GM23338 (cell line): ENCODE measurements at regions not wholly inside any gene's neighbourhood (a gene's known extent, or its start where the extent isn't known, plus 50 kb on each side); places are given as distances from the start of the nearest gene placed in this dataset.

Experiments
- ATAC-seq: fragments of 200-7000 bp; cut with Tn5 transposase; 3 replicates; pipeline ENCODE4 v1.9.1; 2020
- DNase-seq: peaks from one replicate; pipeline ENCODE4 v3.0.0-alpha.2; 2015; ENCODE audit warnings: low spot score
- H2AFZ ChIP-seq: fragments of 200-600 bp; sonication (generic); 2 replicates; pipeline ENCODE4 v1.8.0; 2016; ENCODE audit warnings: antibody characterized with exemption, mild to moderate bottlenecking, moderate library complexity
- H3F3A ChIP-seq: fragments of 200-600 bp; sonication (generic); replicated peaks from 2 replicates; pipeline ENCODE4 v1.8.0; 2017; ENCODE audit warnings: antibody characterized with exemption, mixed run types, low read depth
- H3K27ac ChIP-seq: fragments of 200-600 bp; sonication (generic); 2 replicates; pipeline ENCODE4 v1.6.1; 2016; ENCODE audit warnings: low read depth
- H3K27me3 ChIP-seq: fragments of 200-600 bp; sonication (generic); 2 replicates; pipeline ENCODE4 v1.8.0; 2016; ENCODE audit warnings: mild to moderate bottlenecking, mixed run types, moderate library complexity; ENCODE audit not compliant: insufficient read depth
- H3K36me3 ChIP-seq: fragments of 200-600 bp; sonication (generic); 2 replicates; pipeline ENCODE4 v1.8.0; 2016; ENCODE audit warnings: mild to moderate bottlenecking; ENCODE audit not compliant: insufficient read depth
- H3K4me1 ChIP-seq: fragments of 200-600 bp; sonication (generic); 2 replicates; pipeline ENCODE4 v1.8.0; 2016; ENCODE audit warnings: mild to moderate bottlenecking, moderate library complexity; ENCODE audit not compliant: insufficient read depth
- H3K4me2 ChIP-seq: fragments of 200-600 bp; sonication (generic); 2 replicates; pipeline ENCODE4 v1.7.1; 2017; ENCODE audit warnings: mixed run types
- H3K4me3 ChIP-seq: fragments of 200-600 bp; sonication (generic); 2 replicates; pipeline ENCODE4 v1.6.1; 2016; ENCODE audit warnings: mixed run types
- H3K79me2 ChIP-seq: fragments of 200-600 bp; sonication (generic); replicated peaks from 2 replicates; pipeline ENCODE4 v1.8.0; 2017; ENCODE audit warnings: mild to moderate bottlenecking; ENCODE audit not compliant: insufficient read depth
- H3K9me2 ChIP-seq: fragments of 200-600 bp; sonication (generic); 2 replicates; pipeline ENCODE4 v1.8.0; 2017; ENCODE audit not compliant: insufficient read depth
- H4K20me1 ChIP-seq: fragments of 200-600 bp; sonication (generic); replicated peaks from 2 replicates; pipeline ENCODE4 v1.8.0; 2017; ENCODE audit warnings: mild to moderate bottlenecking; ENCODE audit not compliant: insufficient read depth
- H3K27ac Mint-ChIP-seq: 2 replicates; pipeline ENCODE4 v1.8.0; 2020; ENCODE audit warnings: inconsistent platforms, mild to moderate bottlenecking, moderate library complexity, mixed read lengths
- H3K27me3 Mint-ChIP-seq: 3 replicates; pipeline ENCODE4 v1.8.0; 2022; ENCODE audit warnings: low read depth, mild to moderate bottlenecking, moderate library complexity, mixed read lengths, inconsistent platforms; ENCODE audit not compliant: insufficient read depth, poor library complexity
- H3K36me3 Mint-ChIP-seq: 3 replicates; pipeline ENCODE4 v1.8.0; 2021; ENCODE audit warnings: low read depth, mild to moderate bottlenecking, inconsistent platforms, moderate library complexity, mixed read lengths
- H3K4me1 Mint-ChIP-seq: 3 replicates; pipeline ENCODE4 v1.8.0; 2020; ENCODE audit warnings: mild to moderate bottlenecking, inconsistent platforms, mixed read lengths
- H3K4me3 Mint-ChIP-seq: 3 replicates; pipeline ENCODE4 v1.8.0; 2021; ENCODE audit warnings: moderate library complexity, mild to moderate bottlenecking, inconsistent platforms, mixed read lengths
- H3K9me3 Mint-ChIP-seq: 3 replicates; pipeline ENCODE4 v1.8.0; 2020; ENCODE audit warnings: moderate library complexity, mild to moderate bottlenecking, inconsistent platforms, mixed read lengths
- CREB1 ChIP-seq: fragments of 250-450 bp; sonication (Bioruptor Pico); IDR thresholded peaks from 2 replicates; pipeline ENCODE4 v1.5.0; 2020; ENCODE audit warnings: low read depth, mild to moderate bottlenecking, moderate library complexity
- EZH2 ChIP-seq: fragments of 200-600 bp; sonication (generic); IDR thresholded peaks from one replicate; pipeline ENCODE4 v1.8.0; 2017; ENCODE audit warnings: antibody characterized with exemption, mild to moderate bottlenecking, low read depth; ENCODE audit not compliant: unreplicated experiment
- EZH2phosphoT487 ChIP-seq: fragments of 200-600 bp; sonication (generic); IDR thresholded peaks from one replicate; pipeline ENCODE4 v1.8.1; 2018; ENCODE audit warnings: antibody characterized with exemption; ENCODE audit not compliant: unreplicated experiment
- JUNB ChIP-seq: IDR thresholded peaks from one replicate; pipeline ENCODE4 v1.6.1; 2016; ENCODE audit warnings: antibody characterized with exemption; ENCODE audit not compliant: unreplicated experiment
- NANOG ChIP-seq: IDR thresholded peaks from 2 replicates; pipeline ENCODE4 v1.6.1; 2016; ENCODE audit warnings: antibody characterized with exemption, borderline replicate concordance
- POLR2AphosphoS5 ChIP-seq: IDR thresholded peaks from 2 replicates; pipeline ENCODE4 v1.6.1; 2016; ENCODE audit warnings: antibody characterized with exemption, low read depth
- STAT1 ChIP-seq: IDR thresholded peaks from one replicate; pipeline ENCODE4 v1.6.1; 2016; ENCODE audit warnings: antibody characterized with exemption; ENCODE audit not compliant: unreplicated experiment
- ZNF114 ChIP-seq: fragments of 250-450 bp; sonication (Bioruptor Pico); IDR thresholded peaks from 2 replicates; pipeline ENCODE4 v1.5.0; 2020; ENCODE audit warnings: mild to moderate bottlenecking, moderate library complexity
- ZNF331 ChIP-seq: fragments of 250-450 bp; sonication (Bioruptor Pico); IDR thresholded peaks from 2 replicates; pipeline ENCODE4 v1.5.0; 2020; ENCODE audit warnings: low read depth, mild to moderate bottlenecking, moderate library complexity
- TF ChIP-seq, protein P1 (sequence below): IDR thresholded peaks from 2 replicates; pipeline ENCODE4 v1.6.1; 2016; ENCODE audit warnings: antibody characterized with exemption
- TF ChIP-seq, protein P2 (sequence below): fragments of 250-450 bp; sonication (Bioruptor Pico); IDR thresholded peaks from 2 replicates; pipeline ENCODE4 v1.5.0; 2020; ENCODE audit warnings: mild to moderate bottlenecking, moderate library complexity
- TF ChIP-seq, protein P3 (sequence below), 2 experiments: fragments of 200-600 bp in 1 of 2; sonication (generic) in 1 of 2; conservative IDR thresholded peaks; 2 replicates each; pipeline versions ENCODE4 v1.5.1 to v1.6.1; 2016 to 2017; ENCODE audit warnings: antibody characterized with exemption in 2 of 2, low read depth in 2 of 2, mild to moderate bottlenecking in 2 of 2, moderate library complexity in 1 of 2
- TF ChIP-seq, protein P4 (sequence below): IDR thresholded peaks from one replicate; pipeline ENCODE4 v1.6.1; 2018; ENCODE audit warnings: antibody characterized with exemption; ENCODE audit not compliant: unreplicated experiment

DNA sequence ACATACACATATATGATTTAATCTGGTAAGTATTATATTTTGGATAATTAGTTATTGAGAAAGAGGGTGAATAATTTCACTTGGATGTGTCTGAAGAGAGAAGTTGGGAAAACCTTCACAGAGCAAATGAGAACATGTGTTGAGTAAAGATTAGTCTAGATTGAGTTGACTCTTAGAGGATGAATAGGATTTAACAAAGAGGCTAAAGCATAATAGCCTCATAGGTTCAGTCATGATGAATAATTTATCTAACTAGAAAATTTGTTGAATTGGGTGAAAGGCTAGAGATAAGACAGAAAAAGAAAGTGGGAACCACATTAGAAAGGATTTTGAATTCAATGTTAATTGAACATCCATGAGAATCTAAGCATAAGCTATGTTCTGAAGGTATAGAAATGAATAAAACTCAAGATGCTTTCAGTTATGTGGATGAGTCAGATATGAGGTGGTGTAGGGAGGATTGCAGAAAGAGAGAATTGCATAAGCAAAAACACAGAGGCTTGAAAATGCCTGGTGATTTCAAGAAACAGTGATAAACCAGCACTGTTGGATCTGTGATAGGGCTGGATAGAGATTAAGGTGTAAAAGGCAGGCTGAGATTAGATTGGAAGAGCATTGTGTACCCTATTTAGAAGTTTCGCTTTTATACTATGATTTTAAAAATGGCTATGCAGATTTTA is 207.6 kb upstream of the NR3C2 start:
- DNase-seq (no peak), ATAC-seq (no peak)
- no peak overlapping the region for H2AFZ ChIP-seq
- no peak overlapping the region for H3K4me3 ChIP-seq
- H3K9me3 Mint-ChIP-seq, result no peaks in the 10 kb centered on the region
- no peaks in the 10 kb centered on the region for H3K79me2 ChIP-seq
- no peaks in the 10 kb centered on the region for H3K36me3 Mint-ChIP-seq
- no peak overlapping the region for H3K27ac ChIP-seq
- H3K9me2 ChIP-seq, result 0 out of 2 replicates have a peak, but pooled peaks cover 7% of the 10 kb centered on the region
- H3K27ac Mint-ChIP-seq, result no peak overlapping the region
- H3K4me1 Mint-ChIP-seq, result peaks cover 8% of the 10 kb centered on the region; the same call in 2 of the 3 replicates
- H3F3A ChIP-seq, result no peaks in the 10 kb centered on the region
- TF ChIP-seq NANOG (no peak), ZNF331 (CRISPR knock-in tag) (no peak), JUNB (no peak), STAT1 (no peak), POLR2AphosphoS5 (no peak), EZH2phosphoT487 (no peak), EZH2 (no peak), ZNF114 (no peak), CREB1 (CRISPR knock-in tag) (no peak)
- TF ChIP-seq, protein P1, sequence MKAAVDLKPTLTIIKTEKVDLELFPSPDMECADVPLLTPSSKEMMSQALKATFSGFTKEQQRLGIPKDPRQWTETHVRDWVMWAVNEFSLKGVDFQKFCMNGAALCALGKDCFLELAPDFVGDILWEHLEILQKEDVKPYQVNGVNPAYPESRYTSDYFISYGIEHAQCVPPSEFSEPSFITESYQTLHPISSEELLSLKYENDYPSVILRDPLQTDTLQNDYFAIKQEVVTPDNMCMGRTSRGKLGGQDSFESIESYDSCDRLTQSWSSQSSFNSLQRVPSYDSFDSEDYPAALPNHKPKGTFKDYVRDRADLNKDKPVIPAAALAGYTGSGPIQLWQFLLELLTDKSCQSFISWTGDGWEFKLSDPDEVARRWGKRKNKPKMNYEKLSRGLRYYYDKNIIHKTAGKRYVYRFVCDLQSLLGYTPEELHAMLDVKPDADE, result no peak
- TF ChIP-seq, protein P2, sequence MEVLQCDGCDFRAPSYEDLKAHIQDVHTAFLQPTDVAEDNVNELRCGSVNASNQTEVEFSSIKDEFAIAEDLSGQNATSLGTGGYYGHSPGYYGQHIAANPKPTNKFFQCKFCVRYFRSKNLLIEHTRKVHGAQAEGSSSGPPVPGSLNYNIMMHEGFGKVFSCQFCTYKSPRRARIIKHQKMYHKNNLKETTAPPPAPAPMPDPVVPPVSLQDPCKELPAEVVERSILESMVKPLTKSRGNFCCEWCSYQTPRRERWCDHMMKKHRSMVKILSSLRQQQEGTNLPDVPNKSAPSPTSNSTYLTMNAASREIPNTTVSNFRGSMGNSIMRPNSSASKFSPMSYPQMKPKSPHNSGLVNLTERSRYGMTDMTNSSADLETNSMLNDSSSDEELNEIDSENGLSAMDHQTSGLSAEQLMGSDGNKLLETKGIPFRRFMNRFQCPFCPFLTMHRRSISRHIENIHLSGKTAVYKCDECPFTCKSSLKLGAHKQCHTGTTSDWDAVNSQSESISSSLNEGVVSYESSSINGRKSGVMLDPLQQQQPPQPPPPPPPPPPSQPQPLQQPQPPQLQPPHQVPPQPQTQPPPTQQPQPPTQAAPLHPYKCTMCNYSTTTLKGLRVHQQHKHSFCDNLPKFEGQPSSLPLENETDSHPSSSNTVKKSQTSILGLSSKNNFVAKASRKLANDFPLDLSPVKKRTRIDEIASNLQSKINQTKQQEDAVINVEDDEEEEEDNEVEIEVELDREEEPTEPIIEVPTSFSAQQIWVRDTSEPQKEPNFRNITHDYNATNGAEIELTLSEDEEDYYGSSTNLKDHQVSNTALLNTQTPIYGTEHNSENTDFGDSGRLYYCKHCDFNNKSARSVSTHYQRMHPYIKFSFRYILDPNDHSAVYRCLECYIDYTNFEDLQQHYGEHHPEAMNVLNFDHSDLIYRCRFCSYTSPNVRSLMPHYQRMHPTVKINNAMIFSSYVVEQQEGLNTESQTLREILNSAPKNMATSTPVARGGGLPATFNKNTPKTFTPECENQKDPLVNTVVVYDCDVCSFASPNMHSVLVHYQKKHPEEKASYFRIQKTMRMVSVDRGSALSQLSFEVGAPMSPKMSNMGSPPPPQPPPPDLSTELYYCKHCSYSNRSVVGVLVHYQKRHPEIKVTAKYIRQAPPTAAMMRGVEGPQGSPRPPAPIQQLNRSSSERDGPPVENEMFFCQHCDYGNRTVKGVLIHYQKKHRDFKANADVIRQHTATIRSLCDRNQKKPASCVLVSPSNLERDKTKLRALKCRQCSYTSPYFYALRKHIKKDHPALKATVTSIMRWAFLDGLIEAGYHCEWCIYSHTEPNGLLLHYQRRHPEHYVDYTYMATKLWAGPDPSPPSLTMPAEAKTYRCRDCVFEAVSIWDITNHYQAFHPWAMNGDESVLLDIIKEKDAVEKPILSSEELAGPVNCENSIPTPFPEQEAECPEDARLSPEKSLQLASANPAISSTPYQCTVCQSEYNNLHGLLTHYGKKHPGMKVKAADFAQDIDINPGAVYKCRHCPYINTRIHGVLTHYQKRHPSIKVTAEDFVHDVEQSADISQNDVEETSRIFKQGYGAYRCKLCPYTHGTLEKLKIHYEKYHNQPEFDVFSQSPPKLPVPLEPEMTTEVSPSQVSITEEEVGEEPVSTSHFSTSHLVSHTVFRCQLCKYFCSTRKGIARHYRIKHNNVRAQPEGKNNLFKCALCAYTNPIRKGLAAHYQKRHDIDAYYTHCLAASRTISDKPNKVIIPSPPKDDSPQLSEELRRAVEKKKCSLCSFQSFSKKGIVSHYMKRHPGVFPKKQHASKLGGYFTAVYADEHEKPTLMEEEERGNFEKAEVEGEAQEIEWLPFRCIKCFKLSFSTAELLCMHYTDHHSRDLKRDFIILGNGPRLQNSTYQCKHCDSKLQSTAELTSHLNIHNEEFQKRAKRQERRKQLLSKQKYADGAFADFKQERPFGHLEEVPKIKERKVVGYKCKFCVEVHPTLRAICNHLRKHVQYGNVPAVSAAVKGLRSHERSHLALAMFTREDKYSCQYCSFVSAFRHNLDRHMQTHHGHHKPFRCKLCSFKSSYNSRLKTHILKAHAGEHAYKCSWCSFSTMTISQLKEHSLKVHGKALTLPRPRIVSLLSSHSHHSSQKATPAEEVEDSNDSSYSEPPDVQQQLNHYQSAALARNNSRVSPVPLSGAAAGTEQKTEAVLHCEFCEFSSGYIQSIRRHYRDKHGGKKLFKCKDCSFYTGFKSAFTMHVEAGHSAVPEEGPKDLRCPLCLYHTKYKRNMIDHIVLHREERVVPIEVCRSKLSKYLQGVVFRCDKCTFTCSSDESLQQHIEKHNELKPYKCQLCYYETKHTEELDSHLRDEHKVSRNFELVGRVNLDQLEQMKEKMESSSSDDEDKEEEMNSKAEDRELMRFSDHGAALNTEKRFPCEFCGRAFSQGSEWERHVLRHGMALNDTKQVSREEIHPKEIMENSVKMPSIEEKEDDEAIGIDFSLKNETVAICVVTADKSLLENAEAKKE, result no peak
- TF ChIP-seq, protein P3, sequence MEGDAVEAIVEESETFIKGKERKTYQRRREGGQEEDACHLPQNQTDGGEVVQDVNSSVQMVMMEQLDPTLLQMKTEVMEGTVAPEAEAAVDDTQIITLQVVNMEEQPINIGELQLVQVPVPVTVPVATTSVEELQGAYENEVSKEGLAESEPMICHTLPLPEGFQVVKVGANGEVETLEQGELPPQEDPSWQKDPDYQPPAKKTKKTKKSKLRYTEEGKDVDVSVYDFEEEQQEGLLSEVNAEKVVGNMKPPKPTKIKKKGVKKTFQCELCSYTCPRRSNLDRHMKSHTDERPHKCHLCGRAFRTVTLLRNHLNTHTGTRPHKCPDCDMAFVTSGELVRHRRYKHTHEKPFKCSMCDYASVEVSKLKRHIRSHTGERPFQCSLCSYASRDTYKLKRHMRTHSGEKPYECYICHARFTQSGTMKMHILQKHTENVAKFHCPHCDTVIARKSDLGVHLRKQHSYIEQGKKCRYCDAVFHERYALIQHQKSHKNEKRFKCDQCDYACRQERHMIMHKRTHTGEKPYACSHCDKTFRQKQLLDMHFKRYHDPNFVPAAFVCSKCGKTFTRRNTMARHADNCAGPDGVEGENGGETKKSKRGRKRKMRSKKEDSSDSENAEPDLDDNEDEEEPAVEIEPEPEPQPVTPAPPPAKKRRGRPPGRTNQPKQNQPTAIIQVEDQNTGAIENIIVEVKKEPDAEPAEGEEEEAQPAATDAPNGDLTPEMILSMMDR (conservative IDR thresholded peaks at IDR 0.05; ENCODE audit: low read depth in 2 of 2), result no peak
- TF ChIP-seq, protein P4, sequence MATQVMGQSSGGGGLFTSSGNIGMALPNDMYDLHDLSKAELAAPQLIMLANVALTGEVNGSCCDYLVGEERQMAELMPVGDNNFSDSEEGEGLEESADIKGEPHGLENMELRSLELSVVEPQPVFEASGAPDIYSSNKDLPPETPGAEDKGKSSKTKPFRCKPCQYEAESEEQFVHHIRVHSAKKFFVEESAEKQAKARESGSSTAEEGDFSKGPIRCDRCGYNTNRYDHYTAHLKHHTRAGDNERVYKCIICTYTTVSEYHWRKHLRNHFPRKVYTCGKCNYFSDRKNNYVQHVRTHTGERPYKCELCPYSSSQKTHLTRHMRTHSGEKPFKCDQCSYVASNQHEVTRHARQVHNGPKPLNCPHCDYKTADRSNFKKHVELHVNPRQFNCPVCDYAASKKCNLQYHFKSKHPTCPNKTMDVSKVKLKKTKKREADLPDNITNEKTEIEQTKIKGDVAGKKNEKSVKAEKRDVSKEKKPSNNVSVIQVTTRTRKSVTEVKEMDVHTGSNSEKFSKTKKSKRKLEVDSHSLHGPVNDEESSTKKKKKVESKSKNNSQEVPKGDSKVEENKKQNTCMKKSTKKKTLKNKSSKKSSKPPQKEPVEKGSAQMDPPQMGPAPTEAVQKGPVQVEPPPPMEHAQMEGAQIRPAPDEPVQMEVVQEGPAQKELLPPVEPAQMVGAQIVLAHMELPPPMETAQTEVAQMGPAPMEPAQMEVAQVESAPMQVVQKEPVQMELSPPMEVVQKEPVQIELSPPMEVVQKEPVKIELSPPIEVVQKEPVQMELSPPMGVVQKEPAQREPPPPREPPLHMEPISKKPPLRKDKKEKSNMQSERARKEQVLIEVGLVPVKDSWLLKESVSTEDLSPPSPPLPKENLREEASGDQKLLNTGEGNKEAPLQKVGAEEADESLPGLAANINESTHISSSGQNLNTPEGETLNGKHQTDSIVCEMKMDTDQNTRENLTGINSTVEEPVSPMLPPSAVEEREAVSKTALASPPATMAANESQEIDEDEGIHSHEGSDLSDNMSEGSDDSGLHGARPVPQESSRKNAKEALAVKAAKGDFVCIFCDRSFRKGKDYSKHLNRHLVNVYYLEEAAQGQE, result no peak
- no peaks in the 10 kb centered on the region for H3K36me3 ChIP-seq
- no peaks in the 10 kb centered on the region for H3K27me3 ChIP-seq
- no peaks in the 10 kb centered on the region for H3K4me1 ChIP-seq
- H4K20me1 ChIP-seq, result no peaks in the 10 kb centered on the region
- H3K27me3 Mint-ChIP-seq, result peaks cover 3% of the 10 kb centered on the region
- no peak overlapping the region for H3K4me2 ChIP-seq
- H3K4me3 Mint-ChIP-seq, result no peak overlapping the region
